GM19467 (cell line): ENCODE measurements at regions not wholly inside any gene's neighbourhood (a gene's known extent, or its start where the extent isn't known, plus 50 kb on each side); places are given as distances from the start of the nearest gene placed in this dataset.
"Not testable (repeated sequence)": the region's sequence is repeated elsewhere in the genome, so short reads cannot be mapped to it uniquely, and the experiment has no call there.

Source experiments
- ATAC-seq: cut with Tn5 transposase; IDR thresholded peaks from one replicate; pipeline ENCODE4 v1.9.1; 2021; ENCODE audit warnings: mild to moderate bottlenecking, moderate library complexity; ENCODE audit not compliant: unreplicated experiment

DNA sequence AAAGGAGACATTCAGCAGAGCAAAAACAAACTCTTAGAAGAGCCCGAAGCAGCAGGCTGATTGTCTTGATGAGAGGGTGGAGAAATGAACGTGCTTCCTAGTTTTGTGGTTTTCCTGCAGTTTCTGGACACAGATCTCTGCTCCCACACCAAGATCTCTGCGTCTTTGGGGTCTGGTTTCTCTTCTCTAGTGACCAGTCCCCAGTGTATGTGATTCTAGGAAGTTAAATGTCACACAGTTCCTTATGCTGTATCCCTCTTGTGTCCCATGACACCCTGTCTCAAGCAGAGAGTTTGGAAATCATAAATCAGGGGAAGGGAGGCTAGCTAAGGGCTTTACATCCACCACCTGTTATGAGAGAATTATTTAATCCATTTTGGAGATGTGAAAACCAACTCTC, 55.4 kb upstream of the KLF14 start:
- ATAC-seq: no peak

DNA sequence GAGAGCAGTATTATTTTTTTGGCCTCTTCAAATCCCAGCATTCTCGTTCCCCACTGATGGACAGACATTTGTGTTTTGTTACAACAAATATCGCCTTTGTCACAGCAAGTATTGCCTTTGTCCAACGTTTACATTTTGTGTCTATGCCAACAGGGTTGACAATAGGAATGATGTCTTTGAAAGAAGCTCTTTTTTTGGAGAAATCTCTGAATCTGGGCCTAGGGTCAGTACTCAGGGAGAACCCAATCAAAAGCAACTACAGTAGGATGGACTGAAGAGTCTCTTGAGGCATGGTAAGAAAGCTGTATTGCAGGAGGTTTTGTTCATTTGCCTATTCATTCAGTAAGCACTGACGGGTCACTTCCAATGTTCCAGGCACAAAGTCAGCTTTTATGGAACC, 57.7 kb upstream of the KLF14 start:
- ATAC-seq: no peak

DNA sequence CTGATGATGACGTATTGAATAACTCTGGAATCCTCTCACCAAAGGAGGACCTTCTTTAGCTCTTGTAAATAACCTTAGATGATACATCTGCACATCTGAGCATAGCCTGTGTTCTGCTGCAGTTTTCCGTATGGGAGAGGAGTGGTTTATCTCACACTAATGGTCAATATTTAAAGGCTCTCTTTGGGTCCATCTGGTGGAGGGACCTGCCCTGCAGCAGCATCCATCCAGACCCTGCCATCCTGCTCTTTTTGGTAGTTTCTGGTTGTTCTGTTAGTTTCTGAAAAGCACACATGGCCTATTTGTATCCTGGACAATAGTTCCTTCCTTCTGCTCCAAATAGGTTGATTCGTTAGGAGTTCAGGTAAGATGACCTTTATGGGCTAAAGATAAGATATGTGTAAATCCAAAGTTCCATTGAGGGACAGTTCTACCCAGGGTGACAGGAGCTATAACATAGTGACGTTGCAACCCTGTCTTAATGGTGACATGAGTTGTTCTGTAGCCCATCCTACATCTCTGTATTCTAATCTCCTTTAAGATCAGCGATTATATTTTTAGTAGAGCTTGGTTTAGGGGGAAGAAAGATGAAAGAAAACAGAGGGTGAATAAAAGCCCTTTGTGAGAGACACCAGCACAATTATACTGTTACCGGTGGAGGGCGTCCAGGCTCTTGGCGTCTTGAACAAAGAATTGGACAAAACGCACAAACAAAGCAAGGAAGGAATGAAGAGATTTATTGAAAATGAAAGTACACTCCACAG, 60.0 kb upstream of the KLF14 start:
- no peak for ATAC-seq

GRCh38 chr7:130794619-130794922, 60.6 kb upstream of the KLF14 start:
- ATAC-seq: no peak

GRCh38 chr7:130796425-130796824, 62.4 kb upstream of the KLF14 start:
- not testable (repeated sequence) for ATAC-seq

DNA sequence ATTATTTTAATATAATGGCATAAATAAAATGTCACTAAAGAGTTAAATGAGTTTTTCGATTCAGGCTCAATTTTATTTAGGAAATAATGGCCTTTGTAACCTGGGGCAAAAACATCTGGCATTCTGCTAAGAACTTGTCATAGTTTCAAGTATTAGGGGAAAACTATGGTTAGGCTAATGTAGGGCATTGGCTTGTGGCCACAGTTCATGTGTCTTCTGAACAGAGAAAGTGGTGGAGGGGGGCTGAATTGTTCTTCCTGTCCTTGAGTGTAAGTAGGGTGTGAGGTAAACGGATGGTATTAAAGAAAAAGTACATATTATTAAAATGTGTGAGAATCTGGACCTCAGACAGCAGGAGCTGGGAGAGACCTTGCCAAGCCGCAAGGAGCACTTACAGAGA, 69.1 kb upstream of the KLF14 start:
- no peak for ATAC-seq

DNA sequence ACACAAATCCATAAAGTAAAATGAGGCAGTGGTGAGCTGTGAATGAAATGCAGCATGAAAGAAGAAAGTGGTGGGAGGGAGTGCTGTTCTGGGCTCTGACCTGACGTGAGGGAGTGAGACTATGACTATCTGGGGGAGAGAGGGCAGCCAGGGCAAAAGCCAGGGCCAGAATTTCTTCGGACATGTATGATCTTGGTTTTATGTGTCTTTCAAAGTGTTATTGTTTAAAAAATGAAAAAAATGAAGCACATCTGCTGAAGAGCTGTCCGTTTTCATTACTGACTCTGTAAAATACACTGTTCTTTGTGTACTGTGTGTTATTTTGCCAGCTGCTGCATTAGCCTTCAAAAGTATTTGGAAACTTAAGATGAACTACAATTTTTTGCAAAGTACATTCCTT, 70.2 kb upstream of the KLF14 start:
- no peak for ATAC-seq

GRCh38 chr7:130812819-130813218, 78.8 kb upstream of the KLF14 start:
- not testable (repeated sequence) for ATAC-seq

DNA sequence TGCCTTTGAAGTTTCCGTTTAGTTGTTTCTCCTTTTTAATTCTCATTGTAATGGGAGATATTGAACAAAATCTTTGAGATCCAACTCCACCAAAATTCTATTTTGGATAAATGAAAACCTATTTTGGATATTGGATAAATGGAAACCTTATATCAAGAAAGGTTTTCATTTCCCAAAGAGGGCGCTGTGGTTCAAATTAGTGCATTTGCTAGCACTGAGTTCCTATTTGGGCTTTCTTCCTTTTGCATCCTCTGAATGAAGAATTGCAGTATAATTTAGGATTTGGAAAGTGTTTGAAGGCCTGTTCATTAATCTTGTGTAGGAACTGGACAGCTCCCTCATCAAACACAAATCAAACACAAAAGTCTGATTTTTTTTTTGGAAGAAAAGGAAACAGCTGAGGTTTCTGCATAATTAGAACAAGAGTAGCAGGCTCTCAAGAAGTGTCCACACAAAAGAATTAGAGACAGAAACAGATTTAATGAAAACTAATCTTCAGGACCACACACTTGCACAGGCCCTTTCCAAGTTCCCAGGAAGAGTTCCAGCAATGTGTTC, 80.8 kb upstream of the KLF14 start:
- no peak for ATAC-seq

- ATAC-seq: no peak
Observed at GRCh38 chr7:130818056-130818455, 84.0 kb upstream of the KLF14 start.

DNA sequence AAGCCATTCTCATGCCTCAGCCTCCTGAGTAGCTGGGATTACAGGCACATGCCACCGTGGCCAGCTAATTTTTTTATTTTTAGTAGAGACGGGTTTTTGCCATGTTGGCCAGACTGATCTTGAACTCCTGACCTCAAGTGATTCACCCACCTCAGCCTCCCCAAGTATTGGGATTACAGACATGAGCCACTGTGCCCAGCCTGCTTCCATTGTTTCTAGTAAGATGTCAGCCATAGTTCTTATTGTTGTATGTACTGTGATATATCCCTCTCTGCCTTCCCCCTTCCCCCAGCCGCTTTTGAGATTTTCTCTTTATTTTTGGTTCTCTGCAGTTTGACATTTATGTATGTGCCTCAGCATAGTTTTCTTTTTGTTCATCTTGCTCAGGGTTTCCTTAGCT, 87.9 kb upstream of the KLF14 start:
- no peak for ATAC-seq

DNA sequence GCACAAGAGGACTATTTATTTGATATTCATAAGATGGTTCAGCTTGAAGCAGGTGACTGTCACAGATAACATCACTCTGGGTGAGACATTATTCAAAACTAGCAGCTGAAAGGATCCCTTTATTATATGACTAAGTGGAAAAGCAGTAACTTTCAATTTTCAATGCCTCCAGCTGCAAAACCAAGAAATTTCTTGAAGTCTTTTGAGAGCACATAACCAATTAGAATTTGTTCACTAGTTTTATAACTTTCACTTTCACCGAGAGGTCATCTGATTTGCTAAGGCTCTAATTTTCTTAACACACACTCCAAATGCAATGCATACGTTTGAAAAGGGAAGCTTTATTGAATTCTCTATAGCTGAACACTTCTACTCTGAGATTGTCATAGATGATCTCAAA, 88.6 kb upstream of the KLF14 start:
- no peak for ATAC-seq

- no peak for ATAC-seq
Observed at GRCh38 chr7:130823060-130823459, 89.1 kb upstream of the KLF14 start.

DNA sequence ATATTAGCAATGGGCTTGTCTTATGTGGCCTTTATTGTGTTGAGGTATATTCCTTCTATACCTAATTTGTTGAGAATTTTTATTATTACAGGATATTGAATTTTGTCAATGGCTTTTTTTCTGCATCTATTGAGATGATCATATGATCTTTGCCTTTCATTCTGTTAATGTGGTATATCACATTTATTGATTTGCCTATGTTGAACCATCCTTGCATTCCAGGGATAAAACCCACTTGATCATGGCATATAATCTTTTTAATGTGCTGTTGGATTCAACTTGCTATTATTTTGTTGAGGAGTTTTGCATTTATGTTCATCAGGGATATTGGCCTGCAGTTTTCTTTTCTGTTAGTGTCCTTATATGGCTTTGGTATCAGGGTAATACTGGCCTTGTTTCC, 91.8 kb upstream of the KLF14 start:
- ATAC-seq: no peak

DNA sequence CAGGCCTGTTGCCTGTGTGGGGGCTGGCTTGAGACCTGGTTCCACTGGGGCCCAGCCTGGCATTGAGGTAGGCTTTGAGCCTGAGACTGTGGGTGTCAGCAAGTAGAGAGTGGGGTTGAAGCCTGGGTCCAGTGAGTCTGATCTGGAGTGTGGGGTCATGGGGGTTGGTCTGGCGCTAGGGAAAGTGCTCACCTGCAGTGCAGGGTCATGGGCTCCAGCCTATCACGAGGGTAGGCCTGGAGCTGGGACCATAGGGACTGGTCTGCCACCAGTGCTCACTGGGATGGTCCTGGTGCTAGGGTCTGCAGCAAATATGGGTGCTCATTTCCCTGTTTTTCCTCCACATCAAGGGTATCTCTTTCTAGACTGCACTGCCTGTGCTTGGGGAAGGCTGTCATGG, 95.4 kb upstream of the KLF14 start:
- no peak for ATAC-seq

DNA sequence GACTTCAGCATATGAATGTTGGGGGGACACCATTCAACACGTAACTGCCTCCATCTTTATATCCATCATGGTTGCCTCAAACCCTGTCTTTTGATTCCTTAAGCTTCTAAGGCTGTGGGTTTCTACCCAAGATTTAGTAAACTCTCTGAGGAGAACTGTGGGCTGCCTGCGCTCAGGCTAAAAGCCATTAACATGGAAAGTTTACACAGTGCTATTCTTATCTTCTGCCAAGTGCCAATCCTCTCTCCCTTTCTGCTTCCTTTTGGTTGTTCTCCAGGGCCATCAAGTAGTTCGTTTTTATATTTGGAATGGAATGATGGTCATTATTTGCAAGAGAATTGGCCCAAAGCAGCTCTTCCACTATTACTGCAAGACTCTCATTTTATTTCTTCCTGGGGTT, 97.3 kb upstream of the KLF14 start:
- ATAC-seq: no peak

DNA sequence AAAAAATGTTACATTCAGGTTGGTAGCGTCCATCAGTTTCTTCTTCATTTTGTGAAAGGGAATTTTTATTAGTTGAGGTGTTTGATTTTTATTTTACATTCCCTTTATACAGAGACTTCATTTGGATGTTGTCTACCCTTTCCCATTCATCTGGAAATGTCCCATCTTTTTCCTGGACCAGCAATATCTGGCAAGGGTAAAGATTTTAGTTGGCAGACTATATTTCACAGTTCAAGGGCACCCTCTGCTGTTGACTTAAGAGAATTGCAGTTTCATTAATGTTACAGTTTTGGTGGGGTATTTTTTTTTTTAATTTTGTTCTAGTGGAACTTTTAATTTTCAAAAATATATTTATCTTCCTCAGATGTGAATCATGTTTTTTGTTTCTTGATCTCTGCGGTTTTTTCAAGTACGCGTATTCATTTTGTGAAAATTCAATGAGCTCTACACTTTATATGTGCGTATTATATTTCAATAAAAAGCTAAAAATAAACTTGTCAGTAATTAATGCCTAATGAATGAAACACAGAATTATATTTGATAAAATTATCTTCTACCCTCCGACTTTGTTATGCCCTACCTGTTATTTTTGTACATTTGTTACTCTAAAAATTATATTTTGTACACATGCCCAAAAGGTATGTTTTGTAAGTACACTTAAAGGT, 97.9 kb upstream of the KLF14 start:
- ATAC-seq: no peak

GRCh38 chr7:130838738-130839137, 104.7 kb upstream of the KLF14 start:
- no peak for ATAC-seq

DNA sequence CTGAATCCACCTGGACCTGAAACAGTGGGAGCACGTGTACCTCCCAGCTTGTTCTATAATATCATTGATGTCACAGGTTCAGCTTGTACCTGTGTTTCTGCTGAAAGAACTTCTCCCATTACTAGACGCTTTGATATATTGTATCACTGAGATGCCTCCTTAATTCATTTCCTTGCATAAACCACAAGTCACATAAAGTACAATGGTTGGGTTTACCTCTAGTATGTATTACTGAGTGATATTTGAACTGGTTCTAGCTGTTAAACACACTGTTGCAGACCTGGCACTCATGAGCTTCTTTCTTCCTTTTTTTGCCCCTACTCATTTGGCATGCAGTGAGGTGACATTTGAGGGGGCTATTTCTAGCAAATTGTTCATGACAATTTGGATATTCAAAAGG, 106.6 kb upstream of the KLF14 start:
- ATAC-seq: no peak

DNA sequence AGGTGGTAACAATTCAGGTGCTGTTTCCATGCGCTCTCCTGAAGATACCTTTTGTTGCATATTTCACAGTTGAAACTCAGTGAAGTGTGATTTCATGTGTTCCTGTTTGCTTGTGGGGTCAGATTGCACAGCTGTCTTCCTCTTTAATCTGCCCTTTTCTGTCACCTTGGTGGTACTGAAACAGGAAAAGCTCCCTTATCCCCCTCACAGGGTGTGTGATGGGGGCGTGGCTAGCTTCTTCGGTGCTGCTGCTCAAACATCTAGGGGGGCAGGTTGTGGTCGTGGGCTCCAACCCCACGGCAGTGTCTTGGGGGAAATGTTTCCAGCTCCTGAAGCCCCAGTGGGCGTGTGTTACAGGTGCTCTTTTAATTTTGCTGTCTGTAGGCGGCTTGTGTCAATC, 107.4 kb upstream of the KLF14 start:
- no peak for ATAC-seq

- no peak for ATAC-seq
Observed at GRCh38 chr7:130843703-130844102, 109.7 kb upstream of the KLF14 start.

DNA sequence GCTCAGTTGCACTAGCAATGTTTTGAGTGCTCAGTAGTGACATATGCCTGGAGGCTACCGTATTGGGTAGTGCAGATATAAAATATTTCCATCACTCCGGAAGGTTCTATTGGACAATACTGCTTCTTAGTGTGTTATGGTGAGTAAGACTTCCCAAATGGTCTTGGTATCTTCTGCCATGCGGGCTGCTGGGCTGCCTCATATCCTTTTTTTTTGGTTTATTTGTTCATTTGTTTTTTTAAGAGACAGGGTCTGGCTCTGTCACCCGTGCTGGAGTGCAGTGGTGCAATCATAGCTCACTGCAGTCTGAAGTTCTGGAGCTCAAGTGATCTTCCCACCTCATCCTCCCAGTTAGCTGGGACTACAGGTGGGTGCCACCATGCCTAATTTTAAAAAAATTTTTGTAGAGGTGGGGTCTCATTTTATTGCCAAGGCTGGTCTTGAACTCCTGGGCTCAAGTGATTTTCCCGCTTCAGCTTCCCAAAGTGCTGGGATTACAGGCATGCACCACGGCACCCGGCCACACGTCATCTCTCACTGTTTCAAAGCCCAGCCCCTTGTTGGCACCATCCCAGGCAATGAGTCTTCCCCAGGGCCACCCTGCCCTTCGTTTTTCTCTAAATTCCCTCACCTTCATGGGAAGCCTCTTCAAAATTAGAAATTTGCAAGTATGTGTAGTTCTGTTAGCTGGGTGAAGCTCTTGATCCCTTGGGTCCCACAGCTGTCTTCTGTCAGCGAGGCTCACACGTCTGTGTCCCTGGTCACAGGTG, 111.0 kb upstream of the KLF14 start:
- no peak for ATAC-seq
